Nephron progenitor cell (in vitro differentiated cells): ENCODE measurements at regions not wholly inside any gene's neighbourhood (a gene's known extent, or its start where the extent isn't known, plus 50 kb on each side); places are given as distances from the start of the nearest gene placed in this dataset.
A peak's percentile ranks its signal among the peaks of the same experiment; 100 is the strongest.
"Not testable (repeated sequence)": the region's sequence is repeated elsewhere in the genome, so short reads cannot be mapped to it uniquely, and the experiment has no call there.

Source experiments
- DNase-seq: peaks from one replicate; pipeline ENCODE4 v3.0.0; 2021
- H3K27ac Mint-ChIP-seq: 2 replicates; pipeline ENCODE4 v1.8.0; 2021; ENCODE audit warnings: mild to moderate bottlenecking, moderate library complexity, mixed read lengths
- H3K27me3 Mint-ChIP-seq: 2 replicates; pipeline ENCODE4 v1.8.0; 2021; ENCODE audit warnings: mild to moderate bottlenecking, low read depth, mixed read lengths; ENCODE audit not compliant: poor library complexity
- H3K36me3 Mint-ChIP-seq: 2 replicates; pipeline ENCODE4 v1.8.0; 2021; ENCODE audit warnings: low read depth, mixed read lengths
- H3K4me1 Mint-ChIP-seq: 2 replicates; pipeline ENCODE4 v1.8.0; 2021; ENCODE audit warnings: mixed read lengths
- H3K4me3 Mint-ChIP-seq: 2 replicates; pipeline ENCODE4 v1.8.0; 2021; ENCODE audit warnings: mild to moderate bottlenecking, moderate library complexity, mixed read lengths
- H3K9me3 Mint-ChIP-seq: 2 replicates; pipeline ENCODE4 v1.8.0; 2021; ENCODE audit warnings: mild to moderate bottlenecking, moderate library complexity, mixed read lengths
- CTCF ChIP-seq: fragments of 200-600 bp; sonication (generic); IDR thresholded peaks from 2 replicates; pipeline ENCODE4 v1.5.0; 2021; ENCODE audit warnings: antibody characterized with exemption

GRCh38 chr7:155237297-155237696 lies 60.4 kb upstream of the INSIG1 start:
- H3K4me3 Mint-ChIP-seq = no peak overlapping the region
- H3K4me1 Mint-ChIP-seq = peaks cover 32% of the 10 kb centered on the region
- TF ChIP-seq CTCF = no peak
- DNase-seq = no peak
- no peaks in the 10 kb centered on the region for H3K36me3 Mint-ChIP-seq
- peaks cover 16% of the 10 kb centered on the region for H3K27me3 Mint-ChIP-seq
- no peaks in the 10 kb centered on the region for H3K9me3 Mint-ChIP-seq
- peak overlapping the region; percentile 86 for H3K27ac Mint-ChIP-seq

GRCh38 chr7:155237730-155238129 lies 59.9 kb upstream of the INSIG1 start:
- Mint-ChIP-seq H3K27me3 (peaks cover 16% of the 10 kb centered on the region), H3K4me1 (peaks cover 28% of the 10 kb centered on the region), H3K27ac (no peak overlapping the region), H3K9me3 (no peaks in the 10 kb centered on the region), H3K36me3 (no peaks in the 10 kb centered on the region), H3K4me3 (no peak overlapping the region)
- DNase-seq = no peak
- TF ChIP-seq CTCF = no peak

- peaks cover 13% of the 10 kb centered on the region for H3K4me1 Mint-ChIP-seq
- not testable (repeated sequence) for H3K4me3 Mint-ChIP-seq, H3K27ac Mint-ChIP-seq, DNase-seq, H3K36me3 Mint-ChIP-seq, H3K9me3 Mint-ChIP-seq
- peaks cover 16% of the 10 kb centered on the region for H3K27me3 Mint-ChIP-seq
Observed at GRCh38 chr7:155239431-155240087, 58.1 kb upstream of the INSIG1 start.

- Mint-ChIP-seq H3K27ac (peak overlapping the region; percentile 93), H3K36me3 (no peaks in the 10 kb centered on the region), H3K9me3 (peaks cover 6% of the 10 kb centered on the region), H3K4me3 (no peak overlapping the region), H3K4me1 (no peaks in the 10 kb centered on the region), H3K27me3 (peaks cover 10% of the 10 kb centered on the region)
- no peak for TF ChIP-seq CTCF
- no peak for DNase-seq
Observed at GRCh38 chr7:155244675-155245074, 53.0 kb upstream of the INSIG1 start.

GRCh38 chr7:155247479-155248365 lies 50.0 kb upstream of the INSIG1 start:
- peaks cover 11% of the 10 kb centered on the region for H3K4me1 Mint-ChIP-seq
- DNase-seq = no peak
- no peak for TF ChIP-seq CTCF
- H3K36me3 Mint-ChIP-seq = no peaks in the 10 kb centered on the region
- peak overlapping the region; percentile 64 for H3K27ac Mint-ChIP-seq
- H3K27me3 Mint-ChIP-seq = peaks cover 17% of the 10 kb centered on the region
- H3K9me3 Mint-ChIP-seq = peaks cover 6% of the 10 kb centered on the region
- no peak overlapping the region for H3K4me3 Mint-ChIP-seq
